HG02870 (cell line): ENCODE measurements at regions not wholly inside any gene's neighbourhood (a gene's known extent, or its start where the extent isn't known, plus 50 kb on each side); places are given as distances from the start of the nearest gene placed in this dataset.
"Not testable (repeated sequence)": the region's sequence is repeated elsewhere in the genome, so short reads cannot be mapped to it uniquely, and the experiment has no call there.

ENCODE experiments used
- ATAC-seq: cut with Tn5 transposase; IDR thresholded peaks from one replicate; pipeline ENCODE4 v1.9.1; 2021; ENCODE audit warnings: mild to moderate bottlenecking, moderate library complexity; ENCODE audit not compliant: unreplicated experiment

DNA sequence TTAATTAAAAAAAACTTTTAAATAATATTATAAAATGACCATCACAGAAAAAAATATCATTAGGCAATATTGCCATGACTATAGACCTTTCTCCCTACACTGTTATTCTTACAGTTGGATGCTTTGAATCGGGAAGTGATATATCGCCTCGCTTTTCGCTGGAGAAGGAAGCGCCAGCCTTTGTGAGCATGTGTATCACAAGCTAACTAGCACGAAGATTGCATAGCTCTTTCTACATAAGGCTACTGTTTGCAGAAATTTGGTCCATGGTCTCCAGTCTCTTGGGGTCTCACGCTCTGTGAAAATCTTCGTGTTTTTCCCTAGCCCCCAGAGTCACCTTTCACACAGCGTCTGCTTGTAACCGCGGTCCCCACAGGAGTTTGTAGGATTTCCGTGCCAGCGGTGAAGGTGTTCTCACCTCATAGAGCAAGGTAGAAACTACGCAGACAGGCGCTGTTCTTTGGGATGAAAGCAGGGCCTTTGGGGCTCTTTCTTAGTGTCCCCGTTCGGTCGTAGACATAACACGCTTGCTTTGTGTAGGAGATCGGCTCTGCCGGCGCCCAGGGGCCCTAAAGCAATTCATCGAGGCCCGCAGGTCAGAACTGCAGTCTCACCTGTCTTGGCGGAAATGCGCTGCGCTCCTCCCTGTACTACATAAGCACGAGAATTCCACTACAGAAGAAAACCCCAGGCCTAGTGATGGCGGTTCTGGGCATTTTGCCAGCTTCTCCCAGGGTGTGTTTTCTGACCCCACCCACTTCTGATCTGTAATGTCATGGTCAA lies 214.5 kb upstream of the NOTCH2NLA start:
- ATAC-seq, result not testable (repeated sequence)

GRCh38 chr1:146438543-146438942 lies 209.7 kb upstream of the NOTCH2NLA start:
- not testable (repeated sequence) for ATAC-seq

- ATAC-seq, result not testable (repeated sequence)
These were observed 187.8 kb upstream of the NOTCH2NLA start for GRCh38 chr1:146416642-146417041.

DNA sequence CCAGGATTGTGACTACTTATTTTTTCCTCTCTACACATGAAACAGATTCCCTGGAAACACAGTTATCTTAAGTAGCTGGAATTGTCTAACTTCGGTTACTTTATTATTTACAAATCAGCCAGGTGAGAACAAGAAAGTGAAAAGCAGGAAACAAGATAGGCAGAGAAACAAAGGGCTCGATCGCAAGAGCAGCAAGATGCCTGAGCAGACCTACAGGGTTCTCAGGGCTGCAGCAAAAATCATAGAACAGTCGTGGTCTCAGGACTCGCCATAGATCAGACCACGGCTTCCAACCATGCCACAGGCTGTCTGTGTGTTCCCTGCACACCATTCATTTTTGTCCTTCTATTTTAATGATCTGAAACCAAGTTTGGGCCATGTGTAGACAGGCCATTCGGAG lies 186.2 kb upstream of the NOTCH2NLA start:
- ATAC-seq, result not testable (repeated sequence)

- not testable (repeated sequence) for ATAC-seq
These were observed 185.1 kb upstream of the NOTCH2NLA start for GRCh38 chr1:146413911-146414310.

GRCh38 chr1:146411923-146412322 lies 183.1 kb upstream of the NOTCH2NLA start:
- ATAC-seq, result not testable (repeated sequence)

DNA sequence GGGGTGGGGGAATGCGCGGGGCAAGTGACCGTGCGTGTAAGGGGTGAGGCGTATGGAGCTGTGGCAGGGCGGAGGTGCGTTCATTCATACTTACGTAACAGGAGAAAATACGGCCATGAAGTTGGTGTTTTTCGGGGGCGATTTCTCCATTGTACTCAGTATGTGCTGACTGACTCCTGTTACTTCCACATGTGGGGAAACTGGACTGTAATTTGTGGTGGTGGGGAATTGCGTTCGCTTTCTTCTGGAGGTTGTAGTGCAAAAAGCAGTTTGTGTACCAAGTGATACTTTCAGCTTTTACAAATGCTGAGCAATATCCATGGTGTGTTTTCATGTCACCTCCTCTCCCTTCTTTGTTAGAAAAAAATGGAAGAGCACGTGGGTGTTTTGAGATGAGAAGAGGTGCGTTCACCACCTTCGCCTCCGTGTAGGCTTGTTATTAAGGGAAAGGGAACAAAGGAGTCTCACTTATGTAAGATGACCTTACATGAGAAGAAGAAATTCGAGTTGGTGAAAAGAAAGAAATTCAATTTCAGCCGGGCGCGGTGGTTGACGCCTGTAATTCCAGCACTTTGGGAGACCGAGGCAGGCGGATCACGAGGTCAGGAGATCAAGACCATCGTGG lies 181.1 kb upstream of the NOTCH2NLA start:
- ATAC-seq, result peak; percentile 57

DNA sequence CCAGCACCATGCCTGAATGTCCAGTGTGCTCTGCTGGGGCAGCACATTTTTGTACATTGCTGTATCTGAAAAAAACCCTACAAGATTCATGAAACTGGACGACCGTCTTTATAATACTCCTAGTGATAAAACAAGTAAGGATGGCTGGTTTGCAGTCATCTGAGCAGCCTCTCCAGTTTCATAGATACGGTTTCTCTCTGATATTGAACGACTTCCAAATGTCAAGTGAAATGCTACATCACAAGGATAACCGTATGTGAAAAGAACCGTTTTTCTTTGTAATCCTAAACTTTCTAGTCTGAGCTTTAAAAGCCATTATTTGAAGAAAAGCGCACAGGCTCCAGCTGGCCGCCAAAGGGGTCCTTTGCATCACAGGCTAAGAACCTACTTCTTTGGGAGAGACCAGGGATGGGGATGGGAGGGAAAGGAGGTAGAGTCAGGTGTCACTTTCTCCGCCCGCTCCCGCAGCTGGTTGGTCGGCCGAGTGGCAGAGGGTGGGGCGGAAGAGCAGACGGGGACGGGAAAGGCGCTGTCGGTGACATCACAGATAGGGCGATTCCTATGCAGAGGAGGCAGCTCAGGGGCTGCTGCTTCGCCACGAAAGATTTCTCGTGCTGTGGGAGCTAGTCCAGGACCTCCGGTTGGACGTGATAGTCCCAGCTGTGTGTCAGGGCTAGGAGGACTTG lies 180.4 kb upstream of the NOTCH2NLA start:
- ATAC-seq, result peak; percentile 55

DNA sequence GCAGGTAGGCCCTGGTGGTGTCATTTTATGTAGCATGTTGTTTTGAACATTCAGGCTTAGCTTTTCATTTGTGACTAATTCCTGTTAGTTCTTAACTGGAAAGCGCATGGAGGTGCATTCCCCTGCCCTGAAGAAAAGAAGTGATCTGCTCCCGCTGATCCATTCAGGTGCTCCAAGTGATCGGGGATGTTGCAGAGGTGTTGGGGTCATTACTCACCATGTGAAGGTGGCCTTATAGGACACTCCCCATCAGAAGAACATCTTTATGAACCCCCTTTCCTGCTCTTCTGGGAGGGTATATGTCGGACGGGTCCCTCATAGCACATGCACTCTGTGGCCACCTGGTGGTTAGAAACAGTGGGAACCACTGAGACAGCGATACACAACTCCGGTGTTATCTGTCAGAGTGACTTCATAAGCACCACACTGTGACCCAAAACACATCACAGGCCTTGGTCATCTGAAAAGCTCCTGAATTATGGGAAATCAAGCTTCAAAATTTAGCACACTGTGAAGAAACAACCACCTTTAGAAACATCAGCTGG lies 172.5 kb upstream of the NOTCH2NLA start:
- not testable (repeated sequence) for ATAC-seq

DNA sequence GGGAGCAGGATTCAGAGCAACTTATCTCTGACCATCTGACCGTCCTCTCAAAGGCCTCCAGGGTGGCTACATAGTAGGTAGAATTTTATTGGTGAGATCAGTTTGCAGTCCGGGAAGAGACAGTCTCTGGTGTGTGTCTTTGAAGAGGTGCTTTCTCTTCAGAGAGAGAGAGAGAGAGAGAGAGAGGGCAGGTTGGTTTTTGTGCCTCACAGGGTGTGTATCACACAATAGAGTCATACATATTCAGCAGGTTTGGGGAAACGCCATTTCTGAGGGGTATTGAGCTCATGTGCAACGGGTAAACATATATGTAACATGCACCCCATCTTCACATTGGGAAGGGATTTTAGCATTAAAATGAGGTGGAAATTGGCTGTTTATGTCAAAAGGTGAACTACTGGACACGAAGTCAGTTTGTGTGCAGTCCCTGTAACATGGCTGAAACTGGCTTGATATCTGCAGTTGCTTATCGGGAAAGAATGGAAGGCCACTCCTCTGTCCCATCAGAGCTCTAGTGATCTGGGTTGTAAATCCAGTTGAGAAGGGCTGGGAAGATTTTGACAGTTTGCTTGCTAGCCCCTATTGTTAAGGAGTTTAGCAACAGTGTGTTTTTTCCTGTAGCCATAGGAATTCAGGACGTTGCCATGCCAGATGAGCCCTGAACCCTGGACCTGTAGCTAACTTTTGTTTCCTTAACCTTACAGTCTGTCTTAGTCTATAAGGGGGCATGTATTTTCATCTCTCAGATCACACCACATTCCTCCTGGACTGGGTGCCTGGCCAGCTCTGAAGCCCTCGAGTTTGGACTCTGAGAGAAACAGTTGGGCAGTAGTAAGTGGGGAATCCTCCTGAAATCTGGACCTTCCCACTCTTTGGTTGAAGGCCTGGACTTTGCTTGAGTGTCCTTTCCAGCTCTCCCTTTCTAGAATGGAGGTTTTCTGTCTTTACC lies 171.6 kb upstream of the NOTCH2NLA start:
- ATAC-seq, result not testable (repeated sequence)

GRCh38 chr1:146399225-146399624 lies 170.4 kb upstream of the NOTCH2NLA start:
- ATAC-seq, result not testable (repeated sequence)

GRCh38 chr1:146396801-146397200 lies 168.0 kb upstream of the NOTCH2NLA start:
- ATAC-seq, result not testable (repeated sequence)

DNA sequence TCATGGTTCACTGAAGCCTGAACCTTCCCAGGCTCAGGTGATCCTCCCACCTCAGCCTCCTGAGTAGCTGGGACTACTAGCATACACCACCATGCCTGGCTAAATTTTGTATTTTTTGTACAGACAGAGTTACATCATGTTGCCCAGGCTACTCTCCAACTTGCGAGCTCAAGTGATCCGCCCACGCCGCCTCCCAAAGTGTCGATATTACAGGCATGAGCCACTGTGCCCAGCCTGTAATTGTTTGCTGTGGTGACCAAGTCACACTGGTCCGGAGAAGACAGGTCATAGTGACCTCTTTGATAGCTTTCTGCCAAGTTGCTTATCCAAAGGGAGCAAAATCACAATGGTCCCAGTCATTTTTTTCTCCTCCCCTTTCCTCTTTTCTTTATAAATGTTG lies 167.4 kb upstream of the NOTCH2NLA start:
- not testable (repeated sequence) for ATAC-seq

DNA sequence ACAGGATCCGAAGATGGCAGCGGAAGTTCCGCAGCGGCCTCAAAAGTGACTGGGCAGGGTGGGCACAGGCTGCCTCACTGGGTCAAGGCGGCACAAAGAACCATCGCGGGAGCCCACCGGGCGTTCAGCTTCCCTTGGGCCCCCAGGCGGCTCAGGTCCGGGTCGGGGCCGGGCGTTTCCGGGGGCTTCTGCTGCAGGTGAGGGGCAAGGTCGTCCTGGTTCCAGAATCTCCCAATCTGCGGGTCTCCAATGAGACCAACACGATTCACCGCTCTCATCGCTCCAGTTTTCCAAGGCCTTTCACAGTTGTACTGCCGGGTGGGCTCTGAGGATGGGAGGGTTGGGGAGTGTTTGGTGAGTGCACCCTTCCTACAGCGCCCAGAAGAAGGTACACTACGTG lies 165.0 kb upstream of the NOTCH2NLA start:
- not testable (repeated sequence) for ATAC-seq

GRCh38 chr1:146393154-146393553 lies 164.3 kb upstream of the NOTCH2NLA start:
- ATAC-seq, result not testable (repeated sequence)

DNA sequence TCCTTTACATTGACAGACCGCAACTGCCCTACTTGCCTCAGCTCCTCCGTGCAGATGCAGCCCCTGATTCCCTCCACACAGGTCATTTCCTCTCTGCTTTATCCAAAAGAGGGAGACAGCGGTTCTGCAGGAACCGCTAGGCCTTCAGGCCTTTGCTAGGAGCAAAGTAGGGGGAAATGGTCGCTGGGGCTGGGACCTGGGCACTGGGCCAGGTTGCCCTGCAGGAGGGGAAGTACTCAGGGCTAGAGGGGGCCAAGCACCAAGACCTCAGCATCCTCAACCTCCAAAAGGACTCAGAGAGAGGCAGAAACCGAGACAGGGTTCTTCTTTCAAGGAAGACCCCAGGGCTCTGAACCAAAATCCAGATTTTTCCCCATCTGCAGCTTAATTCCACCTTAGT lies 160.4 kb upstream of the NOTCH2NLA start:
- not testable (repeated sequence) for ATAC-seq

DNA sequence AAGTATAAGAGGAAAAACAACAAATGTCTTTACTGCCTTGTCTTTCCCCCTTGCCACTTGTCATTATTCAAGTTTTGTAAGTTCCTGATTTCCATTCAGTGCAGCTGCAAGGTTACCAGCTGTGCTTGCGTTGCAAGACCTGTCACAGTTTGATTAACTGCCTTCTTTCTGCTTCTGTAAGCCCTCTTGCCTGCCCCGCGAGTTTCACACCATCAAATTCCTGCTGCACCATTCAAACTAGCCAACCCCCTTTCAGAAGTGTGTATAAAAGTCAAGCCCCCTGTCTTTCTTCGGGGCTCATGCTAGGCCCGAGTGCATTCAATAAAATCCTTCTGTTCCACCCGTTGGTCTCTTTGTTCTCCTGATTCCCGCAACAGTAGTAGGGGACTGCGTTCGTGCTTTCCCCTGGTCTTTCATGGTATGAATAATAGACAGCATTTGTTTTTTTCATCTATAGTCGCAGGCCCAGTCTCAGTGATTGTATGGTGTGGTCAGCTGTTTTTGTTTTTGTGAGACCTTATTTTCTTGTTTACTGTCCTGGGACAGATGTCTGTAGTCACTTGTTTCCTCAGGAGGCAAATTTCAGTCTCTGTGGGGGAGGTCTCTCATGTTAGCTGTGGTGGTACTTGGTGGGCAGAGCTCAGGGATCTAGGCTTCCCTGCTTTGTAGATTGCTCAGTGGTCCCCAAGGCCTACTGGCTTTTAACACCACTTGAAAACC lies 159.1 kb upstream of the NOTCH2NLA start:
- peak; percentile 42 for ATAC-seq

DNA sequence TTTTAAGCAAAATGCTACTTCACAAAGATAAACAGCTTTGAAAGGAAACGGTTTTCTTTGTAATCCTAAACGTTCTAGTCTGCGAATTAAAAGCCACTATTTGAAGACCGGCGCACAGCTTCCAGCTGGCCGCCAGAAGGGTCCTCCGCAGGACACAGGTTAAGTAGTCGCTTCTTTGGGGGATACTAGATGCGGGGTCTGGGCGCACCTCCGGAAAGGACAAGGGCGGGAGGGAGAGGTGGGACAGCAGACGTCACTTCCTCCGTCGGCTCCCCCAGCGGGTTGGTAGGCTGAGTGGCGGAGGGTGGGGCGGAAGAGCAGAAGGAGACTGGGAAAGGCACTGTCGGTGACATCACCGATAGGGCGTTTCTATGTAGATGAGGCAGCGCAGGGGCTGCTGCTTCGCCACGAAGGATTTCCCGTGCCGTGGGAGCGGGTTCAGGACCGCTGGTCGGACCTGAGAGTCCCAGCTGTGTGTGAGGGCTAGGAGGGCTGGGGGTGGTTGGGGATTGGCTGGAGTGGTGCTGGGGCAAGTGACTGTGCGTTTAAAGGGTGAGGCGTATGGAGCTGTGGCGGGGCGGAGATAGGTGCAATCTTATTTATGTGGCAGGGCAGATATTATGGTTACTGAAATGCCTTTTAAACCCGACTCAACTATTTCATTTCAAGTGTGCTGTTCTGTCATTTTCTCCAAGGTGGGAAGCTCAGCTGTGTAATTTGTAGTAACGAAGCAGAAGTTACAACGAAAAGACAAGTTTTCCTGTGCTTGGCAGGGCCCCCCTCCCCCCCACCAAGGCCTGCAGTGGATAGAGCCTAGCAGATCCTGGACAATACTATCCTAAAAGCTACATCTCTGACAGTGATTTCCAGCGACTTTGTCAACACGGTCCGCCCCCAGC lies 158.3 kb upstream of the NOTCH2NLA start:
- ATAC-seq, result peak; percentile 96

DNA sequence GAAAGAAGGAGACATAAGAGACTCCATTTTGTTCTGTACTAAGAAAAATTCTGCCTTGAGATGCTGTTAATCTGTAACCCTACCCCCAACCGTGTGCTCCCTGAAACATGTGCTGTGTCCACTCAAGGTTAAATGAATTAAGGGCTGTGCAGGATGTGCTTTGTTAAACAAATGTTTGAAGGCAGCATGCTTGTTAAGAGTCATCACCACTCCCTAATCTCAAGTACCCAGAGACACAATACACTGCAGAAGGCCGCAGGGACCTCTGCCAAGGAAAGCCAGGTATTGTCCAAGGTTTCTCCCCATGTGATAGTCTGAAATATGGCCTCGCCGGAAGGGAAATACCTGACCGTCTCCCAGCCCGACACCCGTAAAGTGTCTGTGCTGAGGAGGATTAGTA lies 152.4 kb upstream of the NOTCH2NLA start:
- ATAC-seq, result not testable (repeated sequence)
